ENCODE measurements at regions not wholly inside any gene's neighbourhood (a gene's known extent, or its start where the extent isn't known, plus 50 kb on each side); places are given as distances from the start of the nearest gene placed in this dataset.

DNA sequence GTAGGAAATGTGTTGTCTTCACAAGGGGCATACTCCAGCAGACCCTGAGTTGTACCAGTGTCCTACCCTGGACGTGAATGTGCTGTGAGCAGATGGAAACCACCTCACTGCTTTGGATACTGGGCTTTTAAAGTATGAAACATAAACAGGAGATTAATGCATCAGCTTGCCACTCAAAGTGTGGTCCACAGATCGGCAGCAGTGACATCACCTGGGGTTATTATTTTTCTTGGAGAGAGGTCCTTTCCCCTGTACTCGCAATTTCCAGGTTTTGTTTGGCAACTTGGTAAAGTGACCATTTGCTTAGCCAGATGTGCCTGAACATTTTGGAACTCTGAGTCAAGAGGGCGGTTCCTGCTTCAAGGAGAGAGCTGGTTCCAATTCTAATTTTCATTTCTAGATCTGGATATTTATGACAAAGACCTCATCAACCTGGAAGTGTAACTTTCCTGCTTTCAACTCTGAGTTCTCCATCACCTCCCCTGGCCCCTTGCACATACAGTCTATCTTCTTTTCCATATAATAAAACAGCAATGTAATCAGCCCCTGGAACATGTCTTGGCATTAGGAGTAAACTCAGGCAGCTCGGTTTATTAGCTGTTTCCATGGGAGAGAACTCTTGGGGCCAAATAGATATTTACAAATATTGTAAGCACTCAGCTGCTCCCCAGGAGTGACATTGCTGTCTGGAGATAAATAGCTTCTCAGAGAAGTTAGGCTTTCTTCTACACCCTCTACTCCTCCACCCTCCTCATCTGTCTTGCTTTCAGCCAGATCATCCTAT lies 237.0 kb upstream of the TBX3 start:
- intact Hi-C loops (cut with DNase I) = no loop called here

DNA sequence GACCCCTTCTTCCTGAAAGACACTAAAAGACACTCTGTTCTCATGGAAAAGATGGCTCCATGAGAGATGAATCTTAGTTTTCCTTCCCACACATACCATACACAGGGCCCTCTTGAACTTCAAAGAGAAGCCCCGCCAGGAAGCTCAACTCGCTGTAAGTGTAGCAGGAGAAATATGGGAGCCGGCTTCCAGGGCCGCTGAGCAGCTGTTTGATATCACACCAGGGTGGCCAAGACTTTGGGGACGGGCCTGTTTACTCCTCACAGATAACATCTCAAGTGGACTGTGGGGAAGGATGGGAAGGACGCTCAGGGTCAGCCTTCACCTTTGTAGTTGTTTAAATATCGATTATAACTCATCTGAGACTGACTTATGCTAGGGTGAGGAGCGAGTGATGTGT lies 235.5 kb upstream of the TBX3 start:
- no peak overlapping the region for H3K4me3 ChIP-seq (replicated peaks in 1 of 3)
- no peaks in the 10 kb centered on the region for H3K36me3 ChIP-seq
- H3K27me3 ChIP-seq = no peaks in the 10 kb centered on the region
- H3K27ac ChIP-seq = no peak overlapping the region
- TF ChIP-seq, protein P1, sequence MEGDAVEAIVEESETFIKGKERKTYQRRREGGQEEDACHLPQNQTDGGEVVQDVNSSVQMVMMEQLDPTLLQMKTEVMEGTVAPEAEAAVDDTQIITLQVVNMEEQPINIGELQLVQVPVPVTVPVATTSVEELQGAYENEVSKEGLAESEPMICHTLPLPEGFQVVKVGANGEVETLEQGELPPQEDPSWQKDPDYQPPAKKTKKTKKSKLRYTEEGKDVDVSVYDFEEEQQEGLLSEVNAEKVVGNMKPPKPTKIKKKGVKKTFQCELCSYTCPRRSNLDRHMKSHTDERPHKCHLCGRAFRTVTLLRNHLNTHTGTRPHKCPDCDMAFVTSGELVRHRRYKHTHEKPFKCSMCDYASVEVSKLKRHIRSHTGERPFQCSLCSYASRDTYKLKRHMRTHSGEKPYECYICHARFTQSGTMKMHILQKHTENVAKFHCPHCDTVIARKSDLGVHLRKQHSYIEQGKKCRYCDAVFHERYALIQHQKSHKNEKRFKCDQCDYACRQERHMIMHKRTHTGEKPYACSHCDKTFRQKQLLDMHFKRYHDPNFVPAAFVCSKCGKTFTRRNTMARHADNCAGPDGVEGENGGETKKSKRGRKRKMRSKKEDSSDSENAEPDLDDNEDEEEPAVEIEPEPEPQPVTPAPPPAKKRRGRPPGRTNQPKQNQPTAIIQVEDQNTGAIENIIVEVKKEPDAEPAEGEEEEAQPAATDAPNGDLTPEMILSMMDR (IDR thresholded peaks at IDR 0.05) = no peak
- no peak for TF ChIP-seq POLR2A (IDR thresholded peaks at IDR 0.05)
- no peaks in the 10 kb centered on the region for H3K9me3 ChIP-seq
- intact Hi-C loops (cut with DNase I) = no loop called here
- H3K4me1 ChIP-seq = no peaks in the 10 kb centered on the region
- WGBS, 2 donors = 56 to 64% methylated on average over 8 of the region's 8 CpGs
- DNase-seq = no peak

More for the DNA sequence above, 237.0 kb upstream of the TBX3 start:
- Histone ChIP-seq H3K27ac (no peak overlapping the region), H3K4me1 (no peaks in the 10 kb centered on the region), H3K27me3 (no peaks in the 10 kb centered on the region), H3K36me3 (no peaks in the 10 kb centered on the region), H3K4me3 (replicated peaks in 1 of 3) (no peak overlapping the region), H3K9me3 (no peaks in the 10 kb centered on the region)
- no peak for DNase-seq
- 55 to 66% methylated on average over 5 of the region's 5 CpGs for WGBS, 2 donors
- no peak for TF ChIP-seq POLR2A (IDR thresholded peaks at IDR 0.05)
- TF ChIP-seq, protein P1 (IDR thresholded peaks at IDR 0.05) = no peak

DNA sequence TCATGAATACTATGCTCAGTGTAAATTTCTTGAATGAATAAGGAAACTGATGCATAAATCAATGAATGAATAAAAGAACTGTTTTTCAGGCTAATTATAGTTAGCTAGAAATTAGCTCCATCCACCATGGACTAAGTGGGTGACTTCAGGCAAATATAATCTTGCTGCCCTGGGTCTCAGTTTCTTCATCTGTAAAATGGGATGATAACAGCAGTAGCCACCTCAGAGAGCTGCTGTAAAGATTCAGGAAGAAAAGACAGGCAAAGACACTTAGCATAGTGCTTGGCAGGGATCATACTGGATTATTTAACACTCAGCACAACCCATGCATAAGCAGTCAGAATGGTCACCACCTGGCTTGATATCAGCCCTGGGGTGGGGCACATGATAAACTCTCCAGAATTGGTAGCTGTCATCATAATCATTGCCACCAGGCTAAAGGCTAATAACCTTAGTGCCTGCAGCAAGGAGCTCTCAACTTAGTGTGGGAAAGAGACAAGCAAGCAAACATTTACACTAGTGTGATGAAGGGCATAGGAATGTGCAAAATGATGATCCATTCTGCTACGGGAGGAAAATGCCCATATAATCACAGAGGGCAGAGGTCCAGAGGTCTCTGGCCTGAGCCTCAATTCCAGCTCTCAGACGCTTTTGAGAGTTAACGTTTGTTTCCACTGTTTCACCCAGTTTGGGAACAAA lies 234.7 kb upstream of the TBX3 start:
- Histone ChIP-seq H3K9me3 (no peaks in the 10 kb centered on the region), H3K27me3 (no peaks in the 10 kb centered on the region), H3K36me3 (no peaks in the 10 kb centered on the region), H3K27ac (no peak overlapping the region), H3K4me3 (replicated peaks in 1 of 3) (no peak overlapping the region), H3K4me1 (no peaks in the 10 kb centered on the region)
- WGBS, 2 donors = 61 to 74% methylated on average over 3 of the region's 3 CpGs
- TF ChIP-seq, protein P1 (IDR thresholded peaks at IDR 0.05) = no peak
- intact Hi-C loops (cut with DNase I) = no loop called here
- no peak for DNase-seq

DNA sequence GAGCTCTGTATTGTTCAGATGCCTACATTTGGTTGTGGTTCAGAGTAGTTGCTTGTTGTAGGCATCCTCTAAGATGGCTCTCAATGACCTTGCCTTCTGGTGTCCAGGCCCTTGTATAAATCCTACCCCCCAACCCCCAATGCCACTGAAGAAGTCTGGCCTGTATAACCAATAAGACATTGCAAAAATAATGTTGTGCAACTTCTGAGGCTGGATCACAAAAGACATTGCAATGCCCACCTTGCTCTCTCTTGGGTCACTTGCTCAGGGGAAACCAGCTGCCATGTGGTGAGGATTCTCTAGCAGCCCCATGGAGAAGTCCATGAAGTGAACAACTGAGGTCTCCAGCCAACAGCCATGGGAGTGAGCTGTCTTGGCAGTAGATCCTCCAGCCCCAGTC lies 234.0 kb upstream of the TBX3 start:
- no peak for TF ChIP-seq POLR2A (IDR thresholded peaks at IDR 0.05)
- TF ChIP-seq, protein P1 (IDR thresholded peaks at IDR 0.05) = no peak
- Histone ChIP-seq H3K4me1 (no peaks in the 10 kb centered on the region), H3K27ac (no peak overlapping the region), H3K36me3 (no peaks in the 10 kb centered on the region), H3K27me3 (no peaks in the 10 kb centered on the region), H3K4me3 (replicated peaks in 1 of 3) (no peak overlapping the region), H3K9me3 (no peaks in the 10 kb centered on the region)
- intact Hi-C loops (cut with DNase I) = no loop called here
- no peak for DNase-seq

DNA sequence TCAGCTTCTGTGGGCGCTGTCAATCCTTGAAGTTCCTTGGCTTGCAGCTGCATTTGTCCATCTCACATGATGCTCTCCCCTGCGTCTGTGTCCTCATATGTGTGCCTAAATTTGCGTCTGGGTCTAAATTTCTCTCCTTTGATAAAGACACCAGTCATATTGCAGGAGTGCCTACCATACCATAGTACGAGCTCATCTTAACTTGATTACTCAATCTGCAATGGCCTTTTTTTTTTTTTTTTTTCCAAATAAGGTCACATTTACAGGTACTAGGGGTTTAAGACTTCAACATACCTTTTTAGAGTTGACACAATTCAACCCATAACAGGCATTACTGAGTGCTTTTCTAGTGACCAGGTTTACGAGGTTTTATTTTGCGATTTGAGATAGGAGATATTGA lies 233.3 kb upstream of the TBX3 start:
- Histone ChIP-seq H3K27me3 (no peaks in the 10 kb centered on the region), H3K9me3 (no peaks in the 10 kb centered on the region), H3K27ac (no peak overlapping the region), H3K4me1 (no peaks in the 10 kb centered on the region), H3K4me3 (replicated peaks in 1 of 3) (no peak overlapping the region), H3K36me3 (no peaks in the 10 kb centered on the region)
- 95 to 97% methylated on average over 6 of the region's 6 CpGs for WGBS, 2 donors
- DNase-seq = no peak
- intact Hi-C loops (cut with DNase I) = no loop called here
- TF ChIP-seq, protein P1 (IDR thresholded peaks at IDR 0.05) = no peak
- no peak for TF ChIP-seq POLR2A (IDR thresholded peaks at IDR 0.05)

All from thyroid gland (tissue), 4 donors.